ENCODE measurements at regions not wholly inside any gene's neighbourhood (a gene's known extent, or its start where the extent isn't known, plus 50 kb on each side); places are given as distances from the start of the nearest gene placed in this dataset.

DNA sequence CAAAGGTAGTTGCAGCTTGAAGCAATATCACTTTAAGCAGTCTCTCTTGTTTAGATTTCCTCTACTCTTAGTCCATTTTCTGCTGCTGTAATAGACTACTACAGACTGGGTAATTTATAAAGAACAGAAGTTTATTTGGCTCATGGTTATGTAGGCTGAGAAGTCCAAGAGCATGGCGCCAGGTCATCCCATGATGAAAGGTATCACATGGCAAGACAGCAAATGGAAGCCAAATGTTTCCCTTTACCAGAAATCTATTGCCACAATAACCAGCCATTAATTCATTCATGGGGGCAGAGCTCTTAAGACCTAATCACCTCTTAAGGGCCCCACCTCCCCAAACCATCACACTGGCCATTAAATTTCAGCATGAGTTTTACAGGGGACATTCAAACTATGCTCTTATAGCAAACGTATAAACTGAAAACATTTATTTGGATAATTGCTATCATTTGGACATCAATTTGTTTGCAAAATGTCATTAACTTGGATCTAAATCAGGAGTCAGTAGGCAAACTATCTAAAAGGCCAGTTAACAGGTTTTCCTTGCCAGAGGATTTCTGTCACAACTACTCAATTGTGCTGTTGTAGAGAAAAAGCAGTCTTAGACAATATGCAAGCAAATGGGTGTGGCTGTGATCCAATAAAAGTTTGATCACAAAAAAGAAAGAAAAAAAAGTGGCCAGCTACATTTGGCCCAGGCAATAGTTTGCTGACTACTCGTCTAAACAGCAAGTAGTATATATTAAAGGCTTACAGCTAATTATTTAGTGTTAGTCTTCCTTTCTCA lies 75.7 kb upstream of the GUCY1A1 start:
- no peak for TF ChIP-seq CTCF (IDR thresholded peaks at IDR 0.05; ENCODE audit: low read depth, low read length, missing control alignments)
- Histone ChIP-seq H3K36me3 (replicated peaks) (no peaks in the 10 kb centered on the region), H3K27me3 (replicated peaks) (no peaks in the 10 kb centered on the region), H3K27ac (no peak overlapping the region), H3K4me3 (ENCODE audit: low read depth, low read length) (no peak overlapping the region)
- no peak for DNase-seq
- in situ Hi-C loops (cut with HindIII; ENCODE audit: low pct_ligation_motif_present, low sequenced_read_pairs): no loop called here

- H3K36me3 ChIP-seq (replicated peaks): no peaks in the 10 kb centered on the region
- no peak for DNase-seq
- H3K27me3 ChIP-seq (replicated peaks): no peaks in the 10 kb centered on the region
- no peak overlapping the region for H3K27ac ChIP-seq
- in situ Hi-C loops (cut with HindIII; ENCODE audit: low pct_ligation_motif_present, low sequenced_read_pairs): no loop called here
- no peak overlapping the region for H3K4me3 ChIP-seq (ENCODE audit: low read depth, low read length)
- TF ChIP-seq CTCF (IDR thresholded peaks at IDR 0.05; ENCODE audit: low read depth, low read length, missing control alignments): no peak
Measured at GRCh38 chr4:155588437-155588836, 78.2 kb upstream of the GUCY1A1 start.

DNA sequence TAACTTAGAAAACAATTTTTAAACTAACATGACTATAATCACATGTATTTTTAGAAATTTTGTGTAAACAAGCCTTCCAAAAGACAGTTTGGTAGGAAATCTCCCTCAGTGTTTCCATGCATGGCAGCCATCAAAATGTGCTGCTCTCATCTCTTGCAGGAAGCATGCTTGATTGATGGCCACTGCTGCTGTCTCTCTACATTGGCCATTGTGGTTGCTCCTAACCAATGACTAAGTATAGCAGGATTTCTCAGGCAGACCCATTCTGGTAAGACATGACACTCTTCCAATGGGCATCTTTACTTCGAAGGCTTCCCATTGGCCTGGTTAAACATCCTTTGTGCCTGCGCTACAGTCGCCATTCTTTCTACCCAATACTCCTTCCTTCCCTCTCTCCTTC lies 78.9 kb upstream of the GUCY1A1 start:
- H3K27me3 ChIP-seq (replicated peaks): no peaks in the 10 kb centered on the region
- no peak overlapping the region for H3K27ac ChIP-seq
- in situ Hi-C loops (cut with HindIII; ENCODE audit: low pct_ligation_motif_present, low sequenced_read_pairs): no loop called here
- H3K36me3 ChIP-seq (replicated peaks): no peaks in the 10 kb centered on the region
- DNase-seq: no peak
- no peak overlapping the region for H3K4me3 ChIP-seq (ENCODE audit: low read depth, low read length)
- no peak for TF ChIP-seq CTCF (IDR thresholded peaks at IDR 0.05; ENCODE audit: low read depth, low read length, missing control alignments)

DNA sequence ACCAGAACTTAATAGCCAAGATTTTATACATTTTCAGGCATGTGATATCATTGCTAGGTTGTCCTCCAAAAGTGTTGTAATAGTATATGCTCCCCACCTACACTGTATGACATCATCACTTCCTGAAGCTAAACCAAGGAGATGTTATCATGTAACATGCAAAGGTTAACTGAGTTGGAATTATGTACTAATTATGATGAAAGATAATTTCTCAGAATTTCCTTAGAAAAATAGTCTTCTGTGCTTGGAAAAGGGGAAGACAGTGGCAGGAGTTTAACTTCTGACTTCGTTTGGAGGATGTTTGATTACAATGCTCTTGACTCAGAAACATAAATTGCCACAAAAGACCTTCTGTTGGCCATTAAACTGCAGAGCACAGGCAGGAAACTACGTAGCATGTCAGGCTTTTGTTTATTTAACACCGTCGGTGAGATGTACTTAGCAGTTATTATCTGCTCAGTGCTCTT lies 83.6 kb upstream of the GUCY1A1 start:
- H3K27me3 ChIP-seq (replicated peaks): no peaks in the 10 kb centered on the region
- H3K27ac ChIP-seq: no peak overlapping the region
- DNase-seq: peak; percentile 36
- H3K36me3 ChIP-seq (replicated peaks): no peaks in the 10 kb centered on the region
- in situ Hi-C loops (cut with HindIII; ENCODE audit: low pct_ligation_motif_present, low sequenced_read_pairs): no loop called here
- TF ChIP-seq CTCF (IDR thresholded peaks at IDR 0.05; ENCODE audit: low read depth, low read length, missing control alignments): no peak
- no peak overlapping the region for H3K4me3 ChIP-seq (ENCODE audit: low read depth, low read length)

GRCh38 chr4:155582041-155582440 lies 84.6 kb upstream of the GUCY1A1 start:
- no peaks in the 10 kb centered on the region for H3K27me3 ChIP-seq (replicated peaks)
- TF ChIP-seq CTCF (IDR thresholded peaks at IDR 0.05; ENCODE audit: low read depth, low read length, missing control alignments): no peak
- no peak overlapping the region for H3K27ac ChIP-seq
- no peak for DNase-seq
- H3K4me3 ChIP-seq (ENCODE audit: low read depth, low read length): no peak overlapping the region
- in situ Hi-C loops (cut with HindIII; ENCODE audit: low pct_ligation_motif_present, low sequenced_read_pairs): no loop called here
- H3K36me3 ChIP-seq (replicated peaks): no peaks in the 10 kb centered on the region
